ENCODE measurements at regions not wholly inside any gene's neighbourhood (a gene's known extent, or its start where the extent isn't known, plus 50 kb on each side); places are given as distances from the start of the nearest gene placed in this dataset.

- no peak for FAIRE-seq
- no peak for TF ChIP-seq CTCF (IDR thresholded peaks at IDR 0.05; ENCODE audit: insufficient read depth, missing control alignments)
- no peak for DNase-seq (ENCODE audit: insufficient read length, low spot score)
Observed at GRCh38 chr7:57204411-57204811, 72.2 kb upstream of the ZNF479 start.

GRCh38 chr7:57205000-57205399, 72.8 kb upstream of the ZNF479 start:
- TF ChIP-seq CTCF (IDR thresholded peaks at IDR 0.05; ENCODE audit: insufficient read depth, missing control alignments): no peak
- DNase-seq (ENCODE audit: insufficient read length, low spot score) (no peak), FAIRE-seq (no peak)

- FAIRE-seq (no peak), DNase-seq (ENCODE audit: insufficient read length, low spot score) (no peak)
- no peak for TF ChIP-seq CTCF (IDR thresholded peaks at IDR 0.05; ENCODE audit: insufficient read depth, missing control alignments)
Observed at GRCh38 chr7:57207836-57208235, 75.6 kb upstream of the ZNF479 start.

GRCh38 chr7:57210212-57210611, 78.0 kb upstream of the ZNF479 start:
- FAIRE-seq (no peak), DNase-seq (ENCODE audit: insufficient read length, low spot score) (no peak)

GRCh38 chr7:57210871-57211270, 78.6 kb upstream of the ZNF479 start:
- no peak for TF ChIP-seq CTCF (IDR thresholded peaks at IDR 0.05; ENCODE audit: insufficient read depth, missing control alignments)
- DNase-seq (ENCODE audit: insufficient read length, low spot score) (no peak), FAIRE-seq (no peak)

More at GRCh38 chr7:57210212-57210611, 78.0 kb upstream of the ZNF479 start:
- TF ChIP-seq CTCF (IDR thresholded peaks at IDR 0.05; ENCODE audit: insufficient read depth, missing control alignments): no peak

- no peak for DNase-seq (ENCODE audit: insufficient read length, low spot score)
- TF ChIP-seq CTCF (IDR thresholded peaks at IDR 0.05; ENCODE audit: insufficient read depth, missing control alignments): no peak
- no peak for FAIRE-seq
Observed at GRCh38 chr7:57211428-57212100, 79.3 kb upstream of the ZNF479 start.

- FAIRE-seq (no peak), DNase-seq (ENCODE audit: insufficient read length, low spot score) (no peak)
Observed at GRCh38 chr7:57215423-57215822, 83.2 kb upstream of the ZNF479 start.

More at GRCh38 chr7:57215423-57215822, 83.2 kb upstream of the ZNF479 start:
- no peak for TF ChIP-seq CTCF (IDR thresholded peaks at IDR 0.05; ENCODE audit: insufficient read depth, missing control alignments)

Data from D721Med (cell line).